Activated CD4-positive, CD25-positive, alpha-beta regulatory T cell treated with anti-CD3 and anti-CD28 coated beads, Interleukin-2, amount 50 U/mL, for 24 hours (primary cell): ENCODE measurements at regions not wholly inside any gene's neighbourhood (a gene's known extent, or its start where the extent isn't known, plus 50 kb on each side); places are given as distances from the start of the nearest gene placed in this dataset.

ENCODE experiments used
- ATAC-seq, 2 donors: fragments of 150-1000 bp; cut with Tn5 transposase; one replicate each; pipeline ENCODE4 v1.10.0; 2021; ENCODE audit warnings: mild to moderate bottlenecking in 1 of 2, moderate library complexity in 1 of 2

- no peak for ATAC-seq
These were observed 54.4 kb upstream of the P2RY1 start for GRCh38 chr3:152780553-152780952.

- no peak for ATAC-seq
These were observed 49.9 kb upstream of the P2RY1 start for GRCh38 chr3:152785051-152785450.
